IMR-90 (cell line): ENCODE measurements at regions not wholly inside any gene's neighbourhood (a gene's known extent, or its start where the extent isn't known, plus 50 kb on each side); places are given as distances from the start of the nearest gene placed in this dataset.

ENCODE experiments used
- ATAC-seq: fragments of 200-7000 bp; cut with Tn5 transposase; 2 replicates; pipeline ENCODE4 v1.9.1; 2020; ENCODE audit warnings: low read depth, mild to moderate bottlenecking, moderate library complexity
- BruUV-seq: library from RNA; stranded (reverse); fragments of 400-500 nt; replicated peaks from 2 replicates; lab custom pipeline; 2021; lab: Mats Ljungman, UMichigan
- CTCF ChIA-PET: fragments of 300-600 bp; formaldehyde crosslinking; extraction: SDS; loops from one replicate; lab custom pipeline; 2021; ENCODE audit warnings: antibody characterized with exemption; lab: Yijun Ruan, JAX
- POLR2A ChIA-PET: fragments of 300-600 bp; sonication (Branson Sonifier 250); formaldehyde crosslinking; loops from one replicate; lab custom pipeline; 2022; ENCODE audit warnings: antibody characterized with exemption; ENCODE audit not compliant: unreplicated experiment; lab: Charles Lee
- DNase-seq: peaks from one replicate; pipeline ENCODE4 v3.0.0; 2013
- H2AFZ ChIP-seq: replicated peaks from 2 replicates; pipeline ENCODE3; 2013; ENCODE audit warnings: low read length, mild to moderate bottlenecking; ENCODE audit not compliant: poor library complexity
- H2AK5ac ChIP-seq: 2 replicates; pipeline ENCODE4 v1.6.1; 2013; ENCODE audit warnings: low read depth, low read length, inconsistent platforms
- H2AK9ac ChIP-seq: replicated peaks from 2 replicates; pipeline ENCODE3; 2013; ENCODE audit warnings: mild to moderate bottlenecking, low read depth, low read length, moderate library complexity; ENCODE audit not compliant: poor library complexity
- H2BK120ac ChIP-seq: 2 replicates; pipeline ENCODE4 v1.6.1; 2013; ENCODE audit warnings: low read depth, low read length, inconsistent platforms
- H2BK15ac ChIP-seq: 3 replicates; pipeline ENCODE4 v1.6.1; 2013; ENCODE audit warnings: low read depth, low read length, inconsistent platforms
- H2BK20ac ChIP-seq: 2 replicates; pipeline ENCODE4 v1.6.1; 2013; ENCODE audit warnings: low read depth, mild to moderate bottlenecking, inconsistent platforms, low read length, moderate library complexity
- H2BK5ac ChIP-seq: 2 replicates; pipeline ENCODE4 v1.6.1; 2013; ENCODE audit warnings: mild to moderate bottlenecking, low read depth, low read length, inconsistent platforms; ENCODE audit not compliant: poor library complexity, severe bottlenecking
- H3K14ac ChIP-seq: replicated peaks from 2 replicates; pipeline ENCODE4 v1.6.1; 2013; ENCODE audit warnings: low read depth, low read length, inconsistent platforms
- H3K18ac ChIP-seq: 2 replicates; pipeline ENCODE4 v1.6.1; 2013; ENCODE audit warnings: low read depth, low read length, control low read depth
- H3K23ac ChIP-seq: 2 replicates; pipeline ENCODE4 v1.6.1; 2013; ENCODE audit warnings: low read depth, low read length, inconsistent platforms
- H3K27ac ChIP-seq: 2 replicates; pipeline ENCODE4 v1.5.1; 2013; ENCODE audit warnings: mild to moderate bottlenecking, control low read depth, low read length; ENCODE audit not compliant: insufficient read depth
- H3K27me3 ChIP-seq: 2 replicates; pipeline ENCODE4 v1.6.1; 2013; ENCODE audit warnings: low read length; ENCODE audit not compliant: control insufficient read depth, insufficient read depth
- H3K36me3 ChIP-seq: 2 replicates; pipeline ENCODE4 v1.6.1; 2013; ENCODE audit warnings: low read length, mixed read lengths; ENCODE audit not compliant: control insufficient read depth, insufficient read depth
- H3K4ac ChIP-seq: 2 replicates; pipeline ENCODE4 v1.6.1; 2013; ENCODE audit warnings: low read depth, low read length, inconsistent platforms
- H3K4me1 ChIP-seq: 2 replicates; pipeline ENCODE4 v1.6.1; 2013; ENCODE audit warnings: low read length, mixed read lengths; ENCODE audit not compliant: control insufficient read depth, insufficient read depth
- H3K4me2 ChIP-seq: 2 replicates; pipeline ENCODE4 v1.6.1; 2013; ENCODE audit warnings: low read depth, mild to moderate bottlenecking, control low read depth, low read length, moderate library complexity
- H3K4me3 ChIP-seq: 2 replicates; pipeline ENCODE4 v1.5.1; 2013; ENCODE audit warnings: low read depth, mild to moderate bottlenecking, control low read depth, low read length, moderate library complexity; ENCODE audit not compliant: insufficient read depth
- H3K56ac ChIP-seq: 2 replicates; pipeline ENCODE4 v1.6.1; 2013; ENCODE audit warnings: low read length, inconsistent platforms; ENCODE audit not compliant: insufficient read depth; ENCODE audit errors: extremely low read depth
- H3K79me1 ChIP-seq, 2 experiments: 2 replicates each; pipeline ENCODE4 v1.6.1; 2013; ENCODE audit warnings: low read length in 2 of 2, inconsistent platforms in 1 of 2, low read depth in 1 of 2
- H3K9ac ChIP-seq: 2 replicates; pipeline ENCODE4 v1.6.1; 2013; ENCODE audit warnings: low read depth, low read length, control low read depth
- H3K9me1 ChIP-seq: 2 replicates; pipeline ENCODE4 v1.6.1; 2013; ENCODE audit warnings: low read length, inconsistent platforms; ENCODE audit not compliant: insufficient read depth
- H3K9me3 ChIP-seq: 2 replicates; pipeline ENCODE4 v1.6.1; 2013; ENCODE audit warnings: low read length; ENCODE audit not compliant: control insufficient read depth, insufficient read depth
- H4K20me1 ChIP-seq: 2 replicates; pipeline ENCODE4 v1.6.1; 2013; ENCODE audit warnings: low read length, inconsistent platforms; ENCODE audit not compliant: insufficient read depth
- H4K5ac ChIP-seq: 2 replicates; pipeline ENCODE4 v1.6.1; 2013; ENCODE audit warnings: mild to moderate bottlenecking, low read depth, low read length, control low read depth
- H4K8ac ChIP-seq, 2 experiments: 2 replicates each; pipeline ENCODE4 v1.6.1; 2013; ENCODE audit warnings: low read depth in 2 of 2, low read length in 2 of 2, control low read depth in 1 of 2, inconsistent platforms in 1 of 2
- H4K91ac ChIP-seq: 2 replicates; pipeline ENCODE4 v1.6.1; 2013; ENCODE audit warnings: low read depth, low read length, inconsistent platforms; ENCODE audit not compliant: insufficient read depth
- BHLHE40 ChIP-seq: fragments of 150-350 bp; IDR thresholded peaks from 2 replicates; pipeline ENCODE4 v1.6.1; 2016; ENCODE audit warnings: mild to moderate bottlenecking, low read depth, low read length
- CEBPB ChIP-seq: IDR thresholded peaks from 2 replicates; pipeline ENCODE4 v1.6.1; 2012; ENCODE audit warnings: low read depth, low read length, improper control_type of control experiment
- CHD1 ChIP-seq: IDR thresholded peaks from 2 replicates; pipeline ENCODE4 v1.6.1; 2012; ENCODE audit warnings: low read depth, low read length, improper control_type of control experiment
- FOS ChIP-seq: fragments of 150-350 bp; IDR thresholded peaks from 2 replicates; pipeline ENCODE4 v1.6.1; 2016; ENCODE audit warnings: low read depth, low read length
- MAFK ChIP-seq: IDR thresholded peaks from 2 replicates; pipeline ENCODE4 v1.6.1; 2012; ENCODE audit warnings: low read depth, low read length, improper control_type of control experiment
- MAZ ChIP-seq: IDR thresholded peaks from 2 replicates; pipeline ENCODE4 v1.6.1; 2012; ENCODE audit warnings: low read depth, mild to moderate bottlenecking, low read length, improper control_type of control experiment, moderate library complexity, borderline replicate concordance
- MXI1 ChIP-seq: IDR thresholded peaks from 2 replicates; pipeline ENCODE4 v1.6.1; 2012; ENCODE audit warnings: low read depth, mild to moderate bottlenecking, low read length, moderate library complexity, borderline replicate concordance
- NFE2L2 ChIP-seq: fragments of 150-350 bp; IDR thresholded peaks from 2 replicates; pipeline ENCODE4 v1.6.1; 2016; ENCODE audit warnings: low read depth, mild to moderate bottlenecking, low read length
- POLR2A ChIP-seq: IDR thresholded peaks from 2 replicates; pipeline ENCODE4 v1.6.1; 2012; ENCODE audit warnings: mild to moderate bottlenecking, low read depth, low read length
- RAD21 ChIP-seq: IDR thresholded peaks from 2 replicates; pipeline ENCODE4 v1.6.1; 2012; ENCODE audit warnings: low read length, improper control_type of control experiment
- RCOR1 ChIP-seq: IDR thresholded peaks from 2 replicates; pipeline ENCODE4 v1.6.1; 2012; ENCODE audit warnings: mild to moderate bottlenecking, low read length, improper control_type of control experiment; ENCODE audit not compliant: insufficient replicate concordance
- RFX5 ChIP-seq: IDR thresholded peaks from 2 replicates; pipeline ENCODE4 v1.8.0; 2012; ENCODE audit warnings: low read depth, mild to moderate bottlenecking, low read length, moderate library complexity
- SMC3 ChIP-seq: fragments of 150-350 bp; IDR thresholded peaks from 2 replicates; pipeline ENCODE4 v1.6.1; 2016; ENCODE audit warnings: low read depth, mild to moderate bottlenecking, antibody characterized with exemption, low read length, moderate library complexity
- dilution Hi-C: fragments of 300-500 bp; cut with HindIII; formaldehyde crosslinking; loops from one replicate; pipeline ENCODE4 v1.14.3; 2018; ENCODE audit warnings: low sequenced_read_pairs; ENCODE audit not compliant: unreplicated experiment
- in situ Hi-C: fragments of 300-500 bp; cut with MboI; formaldehyde crosslinking; loops from 3 replicates; pipeline ENCODE4 v1.14.3; 2019; ENCODE audit warnings: low sequenced_read_pairs, inconsistent platforms, mixed read lengths
- intact Hi-C: fragments of 100-400 bp; cut with micrococcal nuclease; formaldehyde crosslinking; loops from 2 replicates; pipeline ENCODE4 v1.10.0; 2022
- TF ChIP-seq, protein P1 (sequence below): conservative IDR thresholded peaks from 2 replicates; pipeline ENCODE4 v1.5.1; 2012; ENCODE audit warnings: mild to moderate bottlenecking, low read depth, low read length, improper control_type of control experiment
- TF ChIP-seq, protein P2 (sequence below): fragments of 150-350 bp; IDR thresholded peaks from 2 replicates; pipeline ENCODE4 v1.6.1; 2017; ENCODE audit warnings: mild to moderate bottlenecking, antibody characterized with exemption, low read length, low read depth
- TF ChIP-seq, protein P3 (sequence below): fragments of 150-350 bp; IDR thresholded peaks from 2 replicates; pipeline ENCODE4 v1.6.1; 2016; ENCODE audit warnings: low read depth, mild to moderate bottlenecking, low read length, moderate library complexity, borderline replicate concordance

DNA sequence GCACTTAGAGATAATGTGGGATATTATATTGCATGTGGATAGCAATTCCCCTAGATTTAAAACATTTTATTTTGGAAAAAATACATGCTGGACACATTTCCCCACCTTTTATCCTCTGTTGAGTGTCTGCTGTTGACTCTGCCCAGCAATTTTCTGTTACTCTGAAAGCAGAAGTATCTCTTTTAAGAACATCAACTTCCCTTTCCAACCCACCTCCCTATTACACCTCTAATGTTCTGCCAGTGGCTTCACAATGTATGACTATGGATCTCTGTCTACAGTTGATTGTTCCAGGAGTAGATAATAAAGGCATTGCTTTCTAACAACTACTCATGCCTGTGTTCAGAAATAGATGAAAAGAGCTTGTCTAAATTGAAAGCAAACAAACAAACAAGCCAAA is 754.8 kb upstream of the SLITRK6 start:
- no peak overlapping the region for H3K9ac ChIP-seq
- no peak overlapping the region for H2AK9ac ChIP-seq
- H2BK20ac ChIP-seq = no peak overlapping the region
- DNase-seq (no peak), ATAC-seq (no peak)
- H4K5ac ChIP-seq = no peak overlapping the region
- CTCF ChIA-PET = no interaction called here
- BruUV-seq = no TSS peak
- intact Hi-C loops = no loop called here
- dilution Hi-C loops = no loop called here
- H2BK5ac ChIP-seq = no peak overlapping the region
- H3K56ac ChIP-seq = no peak overlapping the region
- H3K9me1 ChIP-seq = no peaks in the 10 kb centered on the region
- no peaks in the 10 kb centered on the region for H4K20me1 ChIP-seq
- no peaks in the 10 kb centered on the region for H3K36me3 ChIP-seq
- H3K27ac ChIP-seq = no peak overlapping the region
- H3K4ac ChIP-seq = no peak overlapping the region
- no peaks in the 10 kb centered on the region for H3K9me3 ChIP-seq
- no peak overlapping the region for H3K14ac ChIP-seq
- no peak overlapping the region for H3K4me3 ChIP-seq
- H3K23ac ChIP-seq = no peak overlapping the region
- TF ChIP-seq NFE2L2 = no peak
- TF ChIP-seq, protein P1, sequence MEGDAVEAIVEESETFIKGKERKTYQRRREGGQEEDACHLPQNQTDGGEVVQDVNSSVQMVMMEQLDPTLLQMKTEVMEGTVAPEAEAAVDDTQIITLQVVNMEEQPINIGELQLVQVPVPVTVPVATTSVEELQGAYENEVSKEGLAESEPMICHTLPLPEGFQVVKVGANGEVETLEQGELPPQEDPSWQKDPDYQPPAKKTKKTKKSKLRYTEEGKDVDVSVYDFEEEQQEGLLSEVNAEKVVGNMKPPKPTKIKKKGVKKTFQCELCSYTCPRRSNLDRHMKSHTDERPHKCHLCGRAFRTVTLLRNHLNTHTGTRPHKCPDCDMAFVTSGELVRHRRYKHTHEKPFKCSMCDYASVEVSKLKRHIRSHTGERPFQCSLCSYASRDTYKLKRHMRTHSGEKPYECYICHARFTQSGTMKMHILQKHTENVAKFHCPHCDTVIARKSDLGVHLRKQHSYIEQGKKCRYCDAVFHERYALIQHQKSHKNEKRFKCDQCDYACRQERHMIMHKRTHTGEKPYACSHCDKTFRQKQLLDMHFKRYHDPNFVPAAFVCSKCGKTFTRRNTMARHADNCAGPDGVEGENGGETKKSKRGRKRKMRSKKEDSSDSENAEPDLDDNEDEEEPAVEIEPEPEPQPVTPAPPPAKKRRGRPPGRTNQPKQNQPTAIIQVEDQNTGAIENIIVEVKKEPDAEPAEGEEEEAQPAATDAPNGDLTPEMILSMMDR = no peak
- TF ChIP-seq RCOR1 = no peak
- TF ChIP-seq, protein P2, sequence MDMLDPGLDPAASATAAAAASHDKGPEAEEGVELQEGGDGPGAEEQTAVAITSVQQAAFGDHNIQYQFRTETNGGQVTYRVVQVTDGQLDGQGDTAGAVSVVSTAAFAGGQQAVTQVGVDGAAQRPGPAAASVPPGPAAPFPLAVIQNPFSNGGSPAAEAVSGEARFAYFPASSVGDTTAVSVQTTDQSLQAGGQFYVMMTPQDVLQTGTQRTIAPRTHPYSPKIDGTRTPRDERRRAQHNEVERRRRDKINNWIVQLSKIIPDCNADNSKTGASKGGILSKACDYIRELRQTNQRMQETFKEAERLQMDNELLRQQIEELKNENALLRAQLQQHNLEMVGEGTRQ = no peak
- no peak for TF ChIP-seq CHD1
- no peak for TF ChIP-seq MAZ
- TF ChIP-seq, protein P3, sequence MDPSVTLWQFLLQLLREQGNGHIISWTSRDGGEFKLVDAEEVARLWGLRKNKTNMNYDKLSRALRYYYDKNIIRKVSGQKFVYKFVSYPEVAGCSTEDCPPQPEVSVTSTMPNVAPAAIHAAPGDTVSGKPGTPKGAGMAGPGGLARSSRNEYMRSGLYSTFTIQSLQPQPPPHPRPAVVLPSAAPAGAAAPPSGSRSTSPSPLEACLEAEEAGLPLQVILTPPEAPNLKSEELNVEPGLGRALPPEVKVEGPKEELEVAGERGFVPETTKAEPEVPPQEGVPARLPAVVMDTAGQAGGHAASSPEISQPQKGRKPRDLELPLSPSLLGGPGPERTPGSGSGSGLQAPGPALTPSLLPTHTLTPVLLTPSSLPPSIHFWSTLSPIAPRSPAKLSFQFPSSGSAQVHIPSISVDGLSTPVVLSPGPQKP = no peak
- TF ChIP-seq MXI1 = no peak
- TF ChIP-seq POLR2A = no peak
- no peak for TF ChIP-seq RFX5
- TF ChIP-seq CEBPB = no peak
- no peak for TF ChIP-seq FOS
- no peak for TF ChIP-seq RAD21
- TF ChIP-seq BHLHE40 = no peak
- TF ChIP-seq MAFK = no peak
- TF ChIP-seq SMC3 = no peak
- H2AK5ac ChIP-seq = no peak overlapping the region
- H4K91ac ChIP-seq = no peak overlapping the region
- no peaks in the 10 kb centered on the region for H3K79me1 ChIP-seq
- H3K4me2 ChIP-seq = no peak overlapping the region
- POLR2A ChIA-PET = no interaction called here
- in situ Hi-C loops = no loop called here
- H4K8ac ChIP-seq = no peak overlapping the region
- no peaks in the 10 kb centered on the region for H3K4me1 ChIP-seq
- H3K18ac ChIP-seq = no peak overlapping the region
- no peak overlapping the region for H2AFZ ChIP-seq
- H2BK15ac ChIP-seq = no peak overlapping the region
- H2BK120ac ChIP-seq = no peak overlapping the region
- H3K27me3 ChIP-seq = no peaks in the 10 kb centered on the region
